ENCODE measurements at regions not wholly inside any gene's neighbourhood (a gene's known extent, or its start where the extent isn't known, plus 50 kb on each side); places are given as distances from the start of the nearest gene placed in this dataset.
"Not testable (repeated sequence)": the region's sequence is repeated elsewhere in the genome, so short reads cannot be mapped to it uniquely, and the experiment has no call there.

DNA sequence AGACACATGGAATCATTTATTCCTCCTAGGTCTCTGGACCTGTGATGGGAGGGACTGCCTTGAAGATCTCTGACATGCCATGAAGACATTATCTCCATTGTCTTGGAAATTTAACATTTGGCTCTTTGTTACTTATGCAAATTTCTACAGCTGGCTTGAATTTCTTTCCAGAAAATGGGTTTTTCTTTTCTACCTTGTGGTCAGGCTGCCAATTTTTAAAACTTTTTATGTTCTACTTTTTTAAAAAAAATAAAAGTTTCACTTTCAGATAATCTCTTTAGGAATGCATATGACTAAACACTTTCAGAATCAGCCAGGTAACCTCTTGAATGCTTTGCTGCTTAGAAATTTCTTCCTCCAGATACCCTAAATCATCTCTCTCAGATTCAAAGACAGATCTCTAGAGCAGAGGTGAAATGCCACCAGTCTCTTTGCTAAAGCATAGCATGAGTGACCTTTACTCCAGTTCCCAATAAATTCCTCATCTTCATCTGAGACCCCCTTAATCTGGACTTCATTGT is 209.6 kb downstream of the RPRM start:
- Histone ChIP-seq H3K4me2 (no peak overlapping the region), H3K36me3 (ENCODE audit: insufficient read depth) (no peaks in the 10 kb centered on the region), H2AFZ (ENCODE audit: low read depth) (no peak overlapping the region), H3K9ac (no peak overlapping the region), H3K79me2 (ENCODE audit: insufficient read depth, low read depth) (no peaks in the 10 kb centered on the region), H3K4me3 (IDR thresholded peaks at IDR 0.05; ENCODE audit: insufficient read depth, low read depth, low read length) (no peak overlapping the region), H3K27ac (no peak overlapping the region), H4K20me1 (ENCODE audit: insufficient read depth) (no peaks in the 10 kb centered on the region), H3K4me1 (ENCODE audit: low read depth, poor library complexity, severe bottlenecking) (peaks cover 11% of the 10 kb centered on the region), H3K27me3 (ENCODE audit: insufficient read depth, low read depth) (no peaks in the 10 kb centered on the region)
- TF ChIP-seq, protein P1, sequence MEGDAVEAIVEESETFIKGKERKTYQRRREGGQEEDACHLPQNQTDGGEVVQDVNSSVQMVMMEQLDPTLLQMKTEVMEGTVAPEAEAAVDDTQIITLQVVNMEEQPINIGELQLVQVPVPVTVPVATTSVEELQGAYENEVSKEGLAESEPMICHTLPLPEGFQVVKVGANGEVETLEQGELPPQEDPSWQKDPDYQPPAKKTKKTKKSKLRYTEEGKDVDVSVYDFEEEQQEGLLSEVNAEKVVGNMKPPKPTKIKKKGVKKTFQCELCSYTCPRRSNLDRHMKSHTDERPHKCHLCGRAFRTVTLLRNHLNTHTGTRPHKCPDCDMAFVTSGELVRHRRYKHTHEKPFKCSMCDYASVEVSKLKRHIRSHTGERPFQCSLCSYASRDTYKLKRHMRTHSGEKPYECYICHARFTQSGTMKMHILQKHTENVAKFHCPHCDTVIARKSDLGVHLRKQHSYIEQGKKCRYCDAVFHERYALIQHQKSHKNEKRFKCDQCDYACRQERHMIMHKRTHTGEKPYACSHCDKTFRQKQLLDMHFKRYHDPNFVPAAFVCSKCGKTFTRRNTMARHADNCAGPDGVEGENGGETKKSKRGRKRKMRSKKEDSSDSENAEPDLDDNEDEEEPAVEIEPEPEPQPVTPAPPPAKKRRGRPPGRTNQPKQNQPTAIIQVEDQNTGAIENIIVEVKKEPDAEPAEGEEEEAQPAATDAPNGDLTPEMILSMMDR (conservative IDR thresholded peaks at IDR 0.05; ENCODE audit: low read depth, low read length): no peak

DNA sequence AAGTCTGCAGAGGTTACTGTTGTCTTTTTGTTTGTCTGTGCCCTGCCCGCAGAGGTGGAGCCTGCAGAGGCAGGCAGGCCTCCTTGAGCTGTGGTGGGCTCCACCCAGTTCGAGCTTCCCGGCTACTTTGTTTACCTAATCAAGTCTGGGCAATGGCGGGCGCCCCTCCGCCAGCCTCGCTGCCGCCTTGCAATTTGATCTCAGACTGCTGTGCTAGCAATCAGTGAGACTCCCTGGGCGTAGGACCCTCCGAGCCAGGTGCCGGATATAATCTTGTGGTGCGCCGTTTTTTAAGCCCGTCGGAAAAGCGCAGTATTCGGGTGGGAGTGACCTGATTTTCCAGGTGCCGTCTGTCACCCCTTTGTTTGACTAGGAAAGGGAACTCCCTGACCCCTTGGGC is 221.7 kb downstream of the RPRM start:
- not testable (repeated sequence) for H3K4me2 ChIP-seq; H3K4me3 ChIP-seq (IDR thresholded peaks at IDR 0.05; ENCODE audit: insufficient read depth, low read depth, low read length); H3K27me3 ChIP-seq (ENCODE audit: insufficient read depth, low read depth); H3K27ac ChIP-seq; H3K79me2 ChIP-seq (ENCODE audit: insufficient read depth, low read depth); H3K4me1 ChIP-seq (ENCODE audit: low read depth, poor library complexity, severe bottlenecking); H4K20me1 ChIP-seq (ENCODE audit: insufficient read depth); H2AFZ ChIP-seq (ENCODE audit: low read depth); H3K36me3 ChIP-seq (ENCODE audit: insufficient read depth); H3K9ac ChIP-seq

DNA sequence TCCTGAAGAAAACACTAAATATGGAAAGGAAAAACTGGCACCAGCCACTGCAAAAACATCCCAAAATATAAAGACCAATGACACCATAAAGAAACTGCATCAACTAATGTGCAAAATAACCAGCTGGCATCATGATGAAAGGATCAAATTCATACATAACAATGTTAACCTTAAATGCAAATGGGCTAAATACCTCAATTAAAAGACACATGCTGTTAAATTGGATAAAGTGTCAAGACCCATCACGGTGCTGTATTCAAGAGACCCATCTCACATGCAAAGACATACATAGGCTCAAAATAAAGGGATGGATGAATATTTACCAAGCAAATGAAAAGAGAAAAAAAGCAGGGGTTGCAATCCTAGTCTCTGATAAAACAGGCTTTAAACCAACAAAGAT is 231.9 kb downstream of the RPRM start:
- not testable (repeated sequence) for H3K36me3 ChIP-seq (ENCODE audit: insufficient read depth); H3K79me2 ChIP-seq (ENCODE audit: insufficient read depth, low read depth); H3K4me2 ChIP-seq; H3K4me3 ChIP-seq (IDR thresholded peaks at IDR 0.05; ENCODE audit: insufficient read depth, low read depth, low read length); H2AFZ ChIP-seq (ENCODE audit: low read depth); H4K20me1 ChIP-seq (ENCODE audit: insufficient read depth); H3K9ac ChIP-seq; H3K27ac ChIP-seq; H3K27me3 ChIP-seq (ENCODE audit: insufficient read depth, low read depth); H3K4me1 ChIP-seq (ENCODE audit: low read depth, poor library complexity, severe bottlenecking)

DNA sequence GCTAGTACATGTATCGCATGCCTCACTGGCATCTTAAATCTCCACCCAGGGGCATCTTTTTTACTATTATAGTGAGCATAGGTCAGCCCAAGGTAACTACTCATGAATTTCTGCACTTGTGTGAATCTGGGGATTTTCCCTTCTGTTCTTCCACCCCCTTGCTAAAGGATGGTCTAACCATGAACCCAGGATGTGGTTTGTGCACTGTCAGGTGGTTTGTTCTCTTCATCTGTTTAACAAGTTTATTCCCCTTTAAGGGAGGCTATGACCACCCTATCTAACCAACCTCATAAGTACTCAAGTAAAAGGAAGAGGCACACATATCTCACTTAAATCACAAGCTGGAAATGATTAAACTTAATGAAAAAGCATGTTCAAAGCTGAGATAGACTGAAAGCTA is 243.0 kb downstream of the RPRM start:
- H3K79me2 ChIP-seq (ENCODE audit: insufficient read depth, low read depth): no peaks in the 10 kb centered on the region
- H3K36me3 ChIP-seq (ENCODE audit: insufficient read depth): no peaks in the 10 kb centered on the region
- H3K4me1 ChIP-seq (ENCODE audit: low read depth, poor library complexity, severe bottlenecking): peaks cover 14% of the 10 kb centered on the region
- TF ChIP-seq, protein P1 (conservative IDR thresholded peaks at IDR 0.05; ENCODE audit: low read depth, low read length): no peak
- H3K4me3 ChIP-seq (IDR thresholded peaks at IDR 0.05; ENCODE audit: insufficient read depth, low read depth, low read length): no peak overlapping the region
- H3K27me3 ChIP-seq (ENCODE audit: insufficient read depth, low read depth): no peaks in the 10 kb centered on the region
- H2AFZ ChIP-seq (ENCODE audit: low read depth): no peak overlapping the region
- H3K4me2 ChIP-seq: no peak overlapping the region; the same call in 1 of the 2 replicates
- H4K20me1 ChIP-seq (ENCODE audit: insufficient read depth): no peaks in the 10 kb centered on the region
- H3K9ac ChIP-seq: no peak overlapping the region
- H3K27ac ChIP-seq: no peak overlapping the region

DNA sequence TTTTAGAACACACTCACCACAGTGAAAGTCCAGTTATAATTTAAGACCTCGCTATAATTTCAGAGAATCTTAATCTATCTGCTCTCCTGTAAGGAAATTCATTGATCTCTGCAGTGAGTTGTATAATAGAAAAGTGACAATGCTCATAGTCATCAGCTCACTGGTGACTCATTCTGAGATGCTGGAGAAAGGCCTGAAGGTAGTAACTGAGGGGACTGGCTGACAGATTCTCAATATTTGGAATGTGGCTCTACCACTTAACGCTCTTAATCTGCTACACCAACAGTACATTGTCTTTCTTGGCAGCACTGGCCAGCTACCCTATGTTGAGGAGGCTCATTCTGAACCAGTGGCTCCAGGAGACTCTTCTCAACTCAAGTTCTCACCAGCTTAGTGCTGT is 246.1 kb downstream of the RPRM start:
- Histone ChIP-seq H3K4me2 (no peak overlapping the region), H3K27ac (no peak overlapping the region), H4K20me1 (ENCODE audit: insufficient read depth) (no peaks in the 10 kb centered on the region), H3K27me3 (ENCODE audit: insufficient read depth, low read depth) (no peaks in the 10 kb centered on the region), H3K36me3 (ENCODE audit: insufficient read depth) (no peaks in the 10 kb centered on the region), H3K4me3 (IDR thresholded peaks at IDR 0.05; ENCODE audit: insufficient read depth, low read depth, low read length) (no peak overlapping the region), H2AFZ (ENCODE audit: low read depth) (no peak overlapping the region), H3K9ac (no peak overlapping the region), H3K4me1 (ENCODE audit: low read depth, poor library complexity, severe bottlenecking) (peaks cover 14% of the 10 kb centered on the region), H3K79me2 (ENCODE audit: insufficient read depth, low read depth) (no peaks in the 10 kb centered on the region)
- TF ChIP-seq, protein P1 (conservative IDR thresholded peaks at IDR 0.05; ENCODE audit: low read depth, low read length): no peak

Measured in KMS-11 (cell line).